Memory B cell (primary cell): ENCODE measurements at regions not wholly inside any gene's neighbourhood (a gene's known extent, or its start where the extent isn't known, plus 50 kb on each side); places are given as distances from the start of the nearest gene placed in this dataset.

Experiments used
- ATAC-seq: fragments of 150-1000 bp; cut with Tn5 transposase; 2 replicates; pipeline ENCODE4 v1.10.0; 2021; ENCODE audit warnings: low read depth, mild to moderate bottlenecking, moderate library complexity
- DNase-seq, 2 donors: peaks; one replicate each; pipeline ENCODE4 v3.0.0; 2022; ENCODE audit warnings: low spot score in 2 of 2
- H3K27ac Mint-ChIP-seq: one replicate; pipeline ENCODE4 v1.8.0; 2022; ENCODE audit warnings: mild to moderate bottlenecking, moderate library complexity, mixed read lengths
- H3K27me3 Mint-ChIP-seq: one replicate; pipeline ENCODE4 v1.8.0; 2022; ENCODE audit warnings: mixed read lengths
- H3K36me3 Mint-ChIP-seq: one replicate; pipeline ENCODE4 v1.8.0; 2022; ENCODE audit warnings: mild to moderate bottlenecking, mixed read lengths
- H3K4me1 Mint-ChIP-seq: one replicate; pipeline ENCODE4 v1.8.0; 2022; ENCODE audit warnings: mixed read lengths
- H3K4me3 Mint-ChIP-seq: one replicate; pipeline ENCODE4 v1.8.0; 2022; ENCODE audit warnings: mild to moderate bottlenecking, moderate library complexity, mixed read lengths
- H3K9me3 Mint-ChIP-seq: one replicate; pipeline ENCODE4 v1.8.0; 2022; ENCODE audit warnings: mixed read lengths

DNA sequence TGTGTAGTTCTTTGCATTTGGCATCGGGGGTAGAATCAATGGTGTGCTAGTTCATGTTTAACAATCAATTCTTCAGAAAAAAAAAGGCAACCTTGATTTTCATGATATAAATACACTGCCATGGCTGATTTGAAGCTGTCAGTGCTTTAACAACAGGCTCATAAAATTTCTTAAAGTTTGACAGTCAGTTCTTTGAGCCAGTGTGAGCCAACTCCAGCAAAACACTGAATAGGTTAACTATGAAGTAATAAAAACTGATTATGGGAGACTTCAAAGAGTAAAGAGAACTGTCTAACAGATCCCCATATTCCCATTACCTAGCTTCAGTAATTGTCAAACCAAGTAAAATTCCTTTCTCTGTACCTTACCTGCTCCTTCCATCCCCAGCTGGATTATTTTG is 241.7 kb upstream of the SUCLG2 start:
- DNase-seq: no peak
- Mint-ChIP-seq H3K9me3 (no peaks in the 10 kb centered on the region), H3K27me3 (peaks cover 5% of the 10 kb centered on the region), H3K4me3 (no peak overlapping the region), H3K4me1 (peaks cover 11% of the 10 kb centered on the region), H3K27ac (no peak overlapping the region), H3K36me3 (no peaks in the 10 kb centered on the region)
- ATAC-seq: no peak

DNA sequence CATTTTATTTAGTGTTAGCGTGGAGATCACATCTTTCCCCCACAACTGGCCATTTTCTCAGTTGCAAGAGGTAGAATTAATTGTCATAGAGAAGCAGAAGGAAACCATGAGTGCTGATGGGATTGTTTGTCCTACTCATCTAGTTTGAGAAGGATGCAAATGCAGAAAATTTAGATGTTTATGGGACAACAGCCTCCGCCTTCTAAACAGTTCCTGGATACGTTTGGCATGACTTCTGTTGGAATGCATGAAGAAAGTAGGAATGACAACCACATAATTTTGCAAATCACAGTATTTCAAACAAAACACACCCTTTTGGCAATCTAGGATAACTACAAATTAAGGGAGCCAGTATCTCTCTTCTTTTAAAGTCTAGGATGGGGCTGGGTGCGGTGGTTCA is 240.1 kb upstream of the SUCLG2 start:
- Mint-ChIP-seq H3K27ac (no peak overlapping the region), H3K27me3 (peaks cover 5% of the 10 kb centered on the region), H3K4me1 (peaks cover 11% of the 10 kb centered on the region), H3K36me3 (peaks cover 2% of the 10 kb centered on the region), H3K9me3 (peaks cover 6% of the 10 kb centered on the region), H3K4me3 (no peak overlapping the region)
- ATAC-seq: no peak
- DNase-seq: no peak

DNA sequence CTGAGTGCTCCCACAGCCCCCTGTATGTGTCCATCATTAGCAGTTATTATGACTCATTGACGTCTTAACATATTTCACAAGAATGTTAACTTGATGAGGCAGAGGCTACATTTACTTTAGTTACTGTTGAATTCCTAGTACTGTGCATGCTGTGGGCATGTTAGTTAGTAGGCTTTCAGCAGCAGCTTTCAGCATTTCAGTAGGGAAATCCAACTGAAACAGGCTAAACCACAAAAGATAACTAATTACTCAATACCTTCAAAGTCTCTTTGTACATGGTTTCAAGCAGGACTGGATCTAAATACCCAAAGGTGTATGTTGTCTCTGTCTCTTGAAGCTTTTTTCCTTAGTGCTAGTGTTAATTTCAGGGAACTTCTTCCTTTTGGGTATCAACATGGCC is 229.9 kb upstream of the SUCLG2 start:
- H3K27me3 Mint-ChIP-seq: peaks cover 3% of the 10 kb centered on the region
- H3K27ac Mint-ChIP-seq: no peak overlapping the region
- H3K4me3 Mint-ChIP-seq: no peak overlapping the region
- DNase-seq: no peak
- H3K36me3 Mint-ChIP-seq: no peaks in the 10 kb centered on the region
- no peak for ATAC-seq
- H3K4me1 Mint-ChIP-seq: no peaks in the 10 kb centered on the region
- no peaks in the 10 kb centered on the region for H3K9me3 Mint-ChIP-seq

GRCh38 chr3:67883766-67884165 is 229.4 kb upstream of the SUCLG2 start:
- H3K36me3 Mint-ChIP-seq: no peaks in the 10 kb centered on the region
- H3K9me3 Mint-ChIP-seq: no peaks in the 10 kb centered on the region
- no peak overlapping the region for H3K27ac Mint-ChIP-seq
- ATAC-seq: no peak
- peaks cover 3% of the 10 kb centered on the region for H3K27me3 Mint-ChIP-seq
- no peak overlapping the region for H3K4me3 Mint-ChIP-seq
- H3K4me1 Mint-ChIP-seq: no peaks in the 10 kb centered on the region
- no peak for DNase-seq

DNA sequence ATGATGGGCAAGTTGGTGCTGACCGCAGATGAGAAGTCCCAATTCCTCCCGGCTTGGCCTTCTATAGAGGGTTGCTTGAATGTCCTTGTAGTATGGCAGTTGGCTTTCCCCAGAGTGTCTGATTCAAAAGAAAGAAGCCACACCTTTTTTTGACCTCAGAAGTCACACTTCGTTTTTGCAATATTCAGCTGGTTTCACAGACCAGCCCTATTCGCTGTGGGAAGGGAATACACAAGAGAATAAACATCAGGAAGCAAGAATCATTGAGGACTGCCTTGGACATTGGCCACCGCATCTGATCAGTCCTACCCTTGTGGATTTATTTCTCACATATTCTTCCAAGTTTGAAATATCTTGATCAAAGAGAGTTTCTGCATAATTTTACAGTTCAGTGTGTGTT is 228.6 kb upstream of the SUCLG2 start:
- Mint-ChIP-seq H3K27me3 (peaks cover 3% of the 10 kb centered on the region), H3K4me1 (no peaks in the 10 kb centered on the region), H3K4me3 (no peak overlapping the region), H3K9me3 (no peaks in the 10 kb centered on the region), H3K36me3 (no peaks in the 10 kb centered on the region), H3K27ac (no peak overlapping the region)
- ATAC-seq (no peak), DNase-seq (no peak)

DNA sequence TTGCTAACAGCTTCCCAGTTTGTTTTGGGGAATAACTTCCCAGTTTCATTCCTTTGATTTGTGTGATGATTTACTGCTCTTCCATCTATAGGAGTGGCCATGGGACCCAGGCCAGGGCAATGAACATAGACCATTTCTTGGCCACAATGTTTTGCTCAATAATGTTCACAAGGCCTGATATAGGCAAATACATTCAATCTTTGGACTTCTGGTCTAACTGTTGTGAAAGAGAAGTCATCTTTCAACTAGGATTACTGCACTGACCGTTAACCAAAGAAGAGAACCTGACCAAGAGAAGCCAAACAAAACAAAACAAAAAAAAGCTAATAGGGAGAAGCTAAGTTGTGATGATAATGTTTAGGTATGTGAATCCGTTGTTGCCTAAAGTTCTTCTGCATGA is 221.8 kb upstream of the SUCLG2 start:
- DNase-seq: no peak
- H3K4me3 Mint-ChIP-seq: no peak overlapping the region
- ATAC-seq: no peak
- H3K27me3 Mint-ChIP-seq: peaks cover 6% of the 10 kb centered on the region
- H3K27ac Mint-ChIP-seq: no peak overlapping the region
- H3K4me1 Mint-ChIP-seq: no peaks in the 10 kb centered on the region
- H3K9me3 Mint-ChIP-seq: no peaks in the 10 kb centered on the region
- no peaks in the 10 kb centered on the region for H3K36me3 Mint-ChIP-seq

DNA sequence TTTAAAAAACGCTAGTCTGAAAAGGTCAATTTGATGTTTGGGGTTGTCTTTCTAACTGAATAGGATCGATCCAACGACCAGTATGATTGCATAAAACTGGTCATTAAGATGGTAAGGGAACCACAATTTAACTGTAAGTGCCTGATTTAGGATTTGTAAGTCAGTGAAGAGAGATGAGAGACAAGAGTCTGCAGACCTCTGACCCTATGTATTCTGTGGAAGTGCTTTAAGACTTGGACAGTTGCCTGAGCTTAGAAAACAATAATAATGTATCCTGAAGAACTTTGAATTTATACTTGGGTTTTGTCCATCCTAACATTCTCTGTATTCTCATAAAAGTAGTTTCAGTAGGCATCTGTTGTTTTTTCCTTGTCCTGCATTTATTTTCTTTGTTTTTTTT is 221.4 kb upstream of the SUCLG2 start:
- no peak for ATAC-seq
- Mint-ChIP-seq H3K27me3 (peaks cover 6% of the 10 kb centered on the region), H3K9me3 (no peaks in the 10 kb centered on the region), H3K27ac (no peak overlapping the region), H3K4me3 (no peak overlapping the region), H3K36me3 (no peaks in the 10 kb centered on the region), H3K4me1 (no peaks in the 10 kb centered on the region)
- DNase-seq: no peak

DNA sequence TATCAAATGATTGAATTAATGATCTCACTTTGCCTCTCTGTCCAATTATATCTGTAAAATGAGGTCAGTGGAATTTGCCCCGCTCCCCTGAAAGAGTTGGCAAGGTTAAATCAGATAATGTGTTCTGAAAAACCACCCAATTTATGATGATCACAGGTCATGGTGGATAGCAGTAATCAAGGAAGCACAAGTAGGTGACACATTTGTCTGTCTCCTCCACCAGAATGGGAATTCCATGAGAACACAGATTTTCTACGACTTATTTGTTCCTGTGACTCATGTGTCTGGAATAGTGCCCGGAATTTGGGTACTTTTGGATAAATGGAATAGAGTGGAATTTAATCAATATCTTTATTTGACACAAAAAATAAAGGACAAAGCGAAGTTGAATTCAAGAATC is 220.9 kb upstream of the SUCLG2 start:
- ATAC-seq (no peak), DNase-seq (no peak)
- H3K27ac Mint-ChIP-seq: no peak overlapping the region
- H3K36me3 Mint-ChIP-seq: no peaks in the 10 kb centered on the region
- H3K27me3 Mint-ChIP-seq: peaks cover 6% of the 10 kb centered on the region
- H3K4me3 Mint-ChIP-seq: no peak overlapping the region
- no peaks in the 10 kb centered on the region for H3K9me3 Mint-ChIP-seq
- no peaks in the 10 kb centered on the region for H3K4me1 Mint-ChIP-seq

GRCh38 chr3:67870477-67870876 is 216.1 kb upstream of the SUCLG2 start:
- Mint-ChIP-seq H3K36me3 (no peaks in the 10 kb centered on the region), H3K9me3 (no peaks in the 10 kb centered on the region), H3K27me3 (peaks cover 1% of the 10 kb centered on the region), H3K4me1 (no peaks in the 10 kb centered on the region), H3K27ac (no peak overlapping the region), H3K4me3 (no peak overlapping the region)
- DNase-seq: no peak
- ATAC-seq: no peak

- H3K36me3 Mint-ChIP-seq: no peaks in the 10 kb centered on the region
- no peaks in the 10 kb centered on the region for H3K9me3 Mint-ChIP-seq
- no peak for DNase-seq
- no peak for ATAC-seq
- H3K27ac Mint-ChIP-seq: no peak overlapping the region
- H3K4me3 Mint-ChIP-seq: no peak overlapping the region
- H3K4me1 Mint-ChIP-seq: no peaks in the 10 kb centered on the region
- H3K27me3 Mint-ChIP-seq: no peaks in the 10 kb centered on the region
These were observed 212.2 kb upstream of the SUCLG2 start for GRCh38 chr3:67866571-67866970.

- ATAC-seq: no peak
These were observed 210.3 kb upstream of the SUCLG2 start for GRCh38 chr3:67864587-67865183.

DNA sequence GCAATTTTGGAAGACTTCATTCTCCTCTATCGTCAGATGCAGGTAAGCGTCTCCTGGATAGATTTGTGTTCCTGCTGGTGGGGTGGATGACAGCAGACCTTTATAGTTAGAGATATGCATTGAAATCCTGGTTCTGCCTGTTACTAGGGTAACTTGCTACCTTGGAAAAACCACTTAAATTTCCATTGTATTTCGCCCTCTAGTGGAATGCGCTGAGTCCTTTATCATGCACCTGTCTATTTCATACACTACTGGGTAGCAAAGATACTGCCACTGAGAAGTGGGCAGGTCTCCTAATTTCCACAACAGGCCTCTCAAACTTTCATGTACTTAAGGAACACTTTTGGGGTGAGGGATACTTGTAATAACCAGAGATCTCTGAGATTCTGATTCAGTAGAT is 209.5 kb upstream of the SUCLG2 start:
- Mint-ChIP-seq H3K9me3 (no peaks in the 10 kb centered on the region), H3K4me1 (no peaks in the 10 kb centered on the region), H3K4me3 (no peak overlapping the region), H3K27ac (no peak overlapping the region), H3K27me3 (no peaks in the 10 kb centered on the region), H3K36me3 (no peaks in the 10 kb centered on the region)
- ATAC-seq (no peak), DNase-seq (no peak)

More at GRCh38 chr3:67864587-67865183, 210.3 kb upstream of the SUCLG2 start:
- Mint-ChIP-seq H3K4me1 (no peaks in the 10 kb centered on the region), H3K27me3 (no peaks in the 10 kb centered on the region), H3K36me3 (no peaks in the 10 kb centered on the region), H3K4me3 (no peak overlapping the region), H3K9me3 (no peaks in the 10 kb centered on the region), H3K27ac (no peak overlapping the region)
- DNase-seq: no peak

DNA sequence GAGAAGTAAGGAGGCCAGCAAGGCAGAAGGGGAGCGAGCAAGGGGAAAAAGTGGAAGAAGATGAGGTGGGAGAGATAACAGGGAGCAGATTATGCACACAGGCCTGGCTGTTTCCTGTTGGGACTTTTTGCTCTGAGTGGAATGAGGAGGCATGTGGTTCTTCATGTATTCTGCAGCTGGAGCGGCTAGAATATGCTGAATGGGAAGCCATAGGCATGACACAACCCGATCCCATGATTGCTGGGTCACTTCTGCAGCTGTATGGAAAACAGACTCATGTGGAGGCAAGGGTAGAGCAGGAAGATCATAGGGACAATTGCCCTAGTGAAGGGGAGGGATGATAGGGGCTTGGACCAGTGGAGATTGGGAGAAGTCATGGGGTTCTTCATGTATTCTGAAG is 206.0 kb upstream of the SUCLG2 start:
- Mint-ChIP-seq H3K27ac (no peak overlapping the region), H3K4me1 (no peaks in the 10 kb centered on the region), H3K4me3 (no peak overlapping the region), H3K9me3 (no peaks in the 10 kb centered on the region), H3K27me3 (no peaks in the 10 kb centered on the region), H3K36me3 (no peaks in the 10 kb centered on the region)
- DNase-seq (no peak), ATAC-seq (no peak)

DNA sequence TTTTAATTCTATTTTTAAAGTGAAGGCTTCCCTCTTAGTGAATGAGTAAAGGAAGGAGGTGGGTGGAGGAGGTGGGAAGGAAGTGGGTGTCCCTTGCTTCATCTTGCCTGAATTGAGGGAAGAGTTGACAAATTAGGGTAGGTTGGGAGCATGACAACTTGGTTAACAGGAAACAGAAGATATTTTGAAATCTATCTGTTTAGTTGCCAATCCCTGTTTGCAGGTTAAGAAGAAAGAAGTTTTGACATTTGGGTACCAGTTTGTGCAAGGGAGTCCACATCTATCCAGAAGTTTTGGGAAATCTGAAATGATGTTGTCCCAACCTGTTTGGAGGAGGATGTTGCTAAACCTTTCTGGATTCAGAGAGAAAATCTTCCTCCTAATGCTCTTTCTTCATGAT is 204.1 kb upstream of the SUCLG2 start:
- H3K36me3 Mint-ChIP-seq: no peaks in the 10 kb centered on the region
- DNase-seq (no peak), ATAC-seq (no peak)
- no peaks in the 10 kb centered on the region for H3K9me3 Mint-ChIP-seq
- H3K4me3 Mint-ChIP-seq: no peak overlapping the region
- H3K27me3 Mint-ChIP-seq: peaks cover 4% of the 10 kb centered on the region
- H3K4me1 Mint-ChIP-seq: no peaks in the 10 kb centered on the region
- H3K27ac Mint-ChIP-seq: no peak overlapping the region

- ATAC-seq (no peak), DNase-seq (no peak)
- no peaks in the 10 kb centered on the region for H3K9me3 Mint-ChIP-seq
- no peak overlapping the region for H3K27ac Mint-ChIP-seq
- peaks cover 5% of the 10 kb centered on the region for H3K27me3 Mint-ChIP-seq
- H3K36me3 Mint-ChIP-seq: no peaks in the 10 kb centered on the region
- no peak overlapping the region for H3K4me3 Mint-ChIP-seq
- H3K4me1 Mint-ChIP-seq: no peaks in the 10 kb centered on the region
These were observed 202.3 kb upstream of the SUCLG2 start for GRCh38 chr3:67856718-67857117.
